ENCODE measurements at regions not wholly inside any gene's neighbourhood (a gene's known extent, or its start where the extent isn't known, plus 50 kb on each side); places are given as distances from the start of the nearest gene placed in this dataset.

DNA sequence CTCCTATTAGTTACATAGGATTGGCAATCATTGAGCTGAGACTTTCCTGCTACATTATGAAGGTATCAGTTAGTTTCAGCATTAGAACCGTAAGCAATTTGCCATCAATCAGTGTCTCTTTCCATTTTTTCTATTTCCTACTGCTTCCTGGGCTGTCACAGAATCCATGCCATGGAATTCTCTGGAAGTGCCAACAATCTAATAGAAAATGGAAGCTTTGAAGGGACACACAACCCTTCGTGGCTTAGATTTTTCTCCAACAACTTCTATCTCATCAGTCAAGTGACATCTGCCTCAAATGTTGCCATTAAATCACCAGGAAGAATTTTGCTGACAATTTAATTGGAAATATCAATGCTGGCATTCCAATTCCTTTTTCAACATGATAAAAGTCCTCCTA, 183.5 kb upstream of the PARD3B start:
- TF ChIP-seq, protein P1, sequence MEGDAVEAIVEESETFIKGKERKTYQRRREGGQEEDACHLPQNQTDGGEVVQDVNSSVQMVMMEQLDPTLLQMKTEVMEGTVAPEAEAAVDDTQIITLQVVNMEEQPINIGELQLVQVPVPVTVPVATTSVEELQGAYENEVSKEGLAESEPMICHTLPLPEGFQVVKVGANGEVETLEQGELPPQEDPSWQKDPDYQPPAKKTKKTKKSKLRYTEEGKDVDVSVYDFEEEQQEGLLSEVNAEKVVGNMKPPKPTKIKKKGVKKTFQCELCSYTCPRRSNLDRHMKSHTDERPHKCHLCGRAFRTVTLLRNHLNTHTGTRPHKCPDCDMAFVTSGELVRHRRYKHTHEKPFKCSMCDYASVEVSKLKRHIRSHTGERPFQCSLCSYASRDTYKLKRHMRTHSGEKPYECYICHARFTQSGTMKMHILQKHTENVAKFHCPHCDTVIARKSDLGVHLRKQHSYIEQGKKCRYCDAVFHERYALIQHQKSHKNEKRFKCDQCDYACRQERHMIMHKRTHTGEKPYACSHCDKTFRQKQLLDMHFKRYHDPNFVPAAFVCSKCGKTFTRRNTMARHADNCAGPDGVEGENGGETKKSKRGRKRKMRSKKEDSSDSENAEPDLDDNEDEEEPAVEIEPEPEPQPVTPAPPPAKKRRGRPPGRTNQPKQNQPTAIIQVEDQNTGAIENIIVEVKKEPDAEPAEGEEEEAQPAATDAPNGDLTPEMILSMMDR (IDR thresholded peaks at IDR 0.05), result no peak
- TF ChIP-seq POLR2A (IDR thresholded peaks at IDR 0.05), result no peak

All from lower leg skin (tissue), 3 donors.